ENCODE measurements at regions not wholly inside any gene's neighbourhood (a gene's known extent, or its start where the extent isn't known, plus 50 kb on each side); places are given as distances from the start of the nearest gene placed in this dataset.

DNA sequence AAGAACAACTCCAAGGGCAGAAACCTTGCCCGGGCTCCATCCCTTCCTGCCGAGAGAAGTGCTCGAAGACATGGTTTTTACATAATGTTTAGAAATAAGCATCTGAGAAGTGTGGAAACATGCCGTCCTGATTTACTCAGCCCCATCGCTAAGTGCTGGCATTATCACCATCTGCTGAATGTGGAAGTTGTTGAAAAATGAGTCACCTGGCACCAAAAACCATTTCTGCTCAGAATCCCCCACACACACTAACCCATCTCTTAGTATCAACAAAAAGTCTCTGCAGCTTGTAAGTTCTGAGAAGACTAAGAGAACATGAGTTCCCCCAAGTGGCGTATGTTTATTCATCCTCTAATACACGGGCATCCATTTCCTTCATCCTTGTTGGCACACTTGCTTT lies 51.0 kb upstream of the ARL8B start:
- DNase-seq, result no peak

DNA sequence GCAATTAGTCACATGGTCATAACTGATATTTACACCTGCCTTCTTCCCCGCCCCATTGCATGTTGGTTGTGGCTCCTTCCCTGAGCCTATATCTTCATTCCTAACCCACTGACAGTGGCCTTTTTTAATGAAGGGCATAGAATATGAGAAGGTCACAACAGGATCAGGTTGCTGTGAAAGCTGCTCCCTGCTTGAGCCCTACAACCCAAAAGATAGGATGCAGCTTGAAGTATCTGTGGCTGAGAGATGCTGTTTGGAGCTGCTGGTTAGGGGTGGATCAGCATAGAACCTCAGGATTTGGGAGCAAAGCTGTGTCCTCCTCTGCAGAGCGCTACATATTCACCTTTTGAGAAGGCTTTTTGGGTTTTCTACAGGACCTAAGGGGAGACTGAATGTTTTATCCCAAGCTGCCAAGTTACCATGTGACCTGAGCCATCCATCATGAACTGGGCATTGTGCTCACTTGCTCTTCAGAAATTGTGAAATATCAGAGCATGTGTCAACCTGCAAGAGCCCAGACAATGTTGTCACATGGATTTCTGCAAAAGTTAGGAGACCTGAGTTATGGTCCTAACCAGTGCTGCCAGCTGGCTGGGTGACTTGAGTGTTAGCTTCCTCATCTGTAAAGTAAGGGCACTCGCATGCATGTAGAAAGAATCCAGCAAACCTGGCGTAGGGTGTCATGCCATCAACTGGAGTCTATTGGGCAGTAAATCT lies 49.8 kb upstream of the ARL8B start:
- no peak for DNase-seq
